A673 (cell line): ENCODE measurements at regions not wholly inside any gene's neighbourhood (a gene's known extent, or its start where the extent isn't known, plus 50 kb on each side); places are given as distances from the start of the nearest gene placed in this dataset.

ENCODE experiments used
- BruUV-seq: library from RNA; stranded (reverse); fragments of 400-500 nt; replicated peaks from 2 replicates; lab custom pipeline; 2021; lab: Mats Ljungman, UMichigan
- CTCF ChIA-PET: fragments of 300-600 bp; sonication (Branson Sonifier 250); formaldehyde crosslinking; loops from one replicate; lab custom pipeline; 2022; ENCODE audit warnings: antibody characterized with exemption; lab: Charles Lee
- POLR2A ChIA-PET: fragments of 300-600 bp; sonication (Branson Sonifier 250); formaldehyde crosslinking; loops from one replicate; lab custom pipeline; 2022; ENCODE audit warnings: antibody characterized with exemption; ENCODE audit not compliant: low non-redundant PET; lab: Charles Lee
- DNase-seq: peaks from one replicate; pipeline ENCODE4 v3.0.0-alpha.2; 2015; ENCODE audit warnings: low spot score
- H3K27ac ChIP-seq: fragments of 200-600 bp; sonication (generic); 2 replicates; pipeline ENCODE4 v1.5.1; 2016; ENCODE audit warnings: mixed run types, low read depth, mild to moderate bottlenecking, mixed read lengths, antibody characterized with exemption, low read length; ENCODE audit not compliant: poor library complexity, severe bottlenecking
- H3K27me3 ChIP-seq: fragments of 200-600 bp; sonication (generic); replicated peaks from 2 replicates; pipeline ENCODE4 v1.6.1; 2017; ENCODE audit warnings: mixed run types, low read depth, mild to moderate bottlenecking, mixed read lengths, antibody characterized with exemption, low read length; ENCODE audit not compliant: insufficient read depth, poor library complexity
- H3K36me3 ChIP-seq: fragments of 200-600 bp; sonication (generic); 2 replicates; pipeline ENCODE4 v1.6.1; 2016; ENCODE audit warnings: mixed run types, mild to moderate bottlenecking, mixed read lengths, antibody characterized with exemption, low read length; ENCODE audit not compliant: insufficient read depth, poor library complexity, severe bottlenecking
- H3K4me1 ChIP-seq: fragments of 200-600 bp; sonication (generic); 2 replicates; pipeline ENCODE4 v1.6.1; 2017; ENCODE audit warnings: mixed run types, mild to moderate bottlenecking, mixed read lengths, antibody characterized with exemption, low read length; ENCODE audit not compliant: insufficient read depth, poor library complexity, severe bottlenecking
- H3K4me3 ChIP-seq: fragments of 200-600 bp; sonication (generic); 2 replicates; pipeline ENCODE4 v1.5.1; 2016; ENCODE audit warnings: low read depth, mixed run types, mild to moderate bottlenecking, mixed read lengths, low read length; ENCODE audit not compliant: poor library complexity, severe bottlenecking
- H3K9me3 ChIP-seq: fragments of 200-600 bp; sonication (generic); 2 replicates; pipeline ENCODE4 v1.6.1; 2016; ENCODE audit warnings: mixed run types, low read depth, mild to moderate bottlenecking, mixed read lengths, antibody characterized with exemption, low read length; ENCODE audit not compliant: poor library complexity, severe bottlenecking
- EZH2 ChIP-seq: fragments of 200-600 bp; sonication (generic); IDR thresholded peaks from 2 replicates; pipeline ENCODE4 v1.6.1; 2017; ENCODE audit warnings: borderline replicate concordance, low read depth, mild to moderate bottlenecking, mixed read lengths, antibody characterized with exemption, low read length; ENCODE audit not compliant: poor library complexity, severe bottlenecking
- intact Hi-C: fragments of 100-400 bp; cut with micrococcal nuclease; formaldehyde crosslinking; loops from one replicate; pipeline ENCODE4 v1.10.0; 2022; ENCODE audit not compliant: unreplicated experiment
- TF ChIP-seq, protein P1 (sequence below): fragments of 300-800, 200-600 bp; sonication (generic); conservative IDR thresholded peaks from 2 replicates; pipeline ENCODE4 v1.5.1; 2017; ENCODE audit warnings: low read depth, mild to moderate bottlenecking, antibody characterized with exemption, low read length, moderate library complexity, mixed read lengths

- POLR2A ChIA-PET, result interaction anchor here (0.7 kb wide), 1 partner anchor 320 kb away, joined by 3 read pairs; no protein-coding TSS in a partner anchor
- no peaks in the 10 kb centered on the region for H3K36me3 ChIP-seq
- intact Hi-C loops, result loop anchor here (5.0 to 10.0 kb wide), 2 partner anchors 215 to 282 kb away; partner anchors contain the start of gene APCDD1
- no peaks in the 10 kb centered on the region for H3K27me3 ChIP-seq
- DNase-seq, result peak; percentile 66
- CTCF ChIA-PET, result no interaction called here
- H3K4me1 ChIP-seq, result peaks cover 42% of the 10 kb centered on the region
- no peaks in the 10 kb centered on the region for H3K9me3 ChIP-seq
- TF ChIP-seq, protein P1, sequence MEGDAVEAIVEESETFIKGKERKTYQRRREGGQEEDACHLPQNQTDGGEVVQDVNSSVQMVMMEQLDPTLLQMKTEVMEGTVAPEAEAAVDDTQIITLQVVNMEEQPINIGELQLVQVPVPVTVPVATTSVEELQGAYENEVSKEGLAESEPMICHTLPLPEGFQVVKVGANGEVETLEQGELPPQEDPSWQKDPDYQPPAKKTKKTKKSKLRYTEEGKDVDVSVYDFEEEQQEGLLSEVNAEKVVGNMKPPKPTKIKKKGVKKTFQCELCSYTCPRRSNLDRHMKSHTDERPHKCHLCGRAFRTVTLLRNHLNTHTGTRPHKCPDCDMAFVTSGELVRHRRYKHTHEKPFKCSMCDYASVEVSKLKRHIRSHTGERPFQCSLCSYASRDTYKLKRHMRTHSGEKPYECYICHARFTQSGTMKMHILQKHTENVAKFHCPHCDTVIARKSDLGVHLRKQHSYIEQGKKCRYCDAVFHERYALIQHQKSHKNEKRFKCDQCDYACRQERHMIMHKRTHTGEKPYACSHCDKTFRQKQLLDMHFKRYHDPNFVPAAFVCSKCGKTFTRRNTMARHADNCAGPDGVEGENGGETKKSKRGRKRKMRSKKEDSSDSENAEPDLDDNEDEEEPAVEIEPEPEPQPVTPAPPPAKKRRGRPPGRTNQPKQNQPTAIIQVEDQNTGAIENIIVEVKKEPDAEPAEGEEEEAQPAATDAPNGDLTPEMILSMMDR, result no peak
- TF ChIP-seq EZH2, result no peak
- BruUV-seq, result no TSS peak
- H3K27ac ChIP-seq, result no peak overlapping the region
- no peak overlapping the region for H3K4me3 ChIP-seq
Observed at GRCh38 chr18:10239991-10240634, 214.3 kb upstream of the APCDD1 start.

DNA sequence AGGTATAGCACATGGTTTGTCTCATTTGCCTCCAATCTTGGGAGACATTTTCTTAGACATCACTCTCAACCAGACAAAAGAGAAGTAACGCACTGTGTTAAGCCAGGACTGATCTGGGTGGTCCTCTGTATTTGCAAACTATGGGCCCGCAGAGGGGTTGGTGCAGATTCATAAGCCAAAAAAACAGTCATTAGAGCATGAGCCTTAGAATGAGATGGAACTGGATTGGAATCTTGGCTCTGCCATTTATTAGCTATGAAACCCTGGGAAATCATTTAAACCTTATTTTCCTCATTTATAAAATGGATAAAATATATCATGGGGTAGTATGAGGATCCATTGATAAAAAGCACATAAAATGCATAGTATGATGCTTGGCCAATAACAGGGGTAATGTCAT, 213.5 kb upstream of the APCDD1 start:
- no peak for DNase-seq

GRCh38 chr18:10241579-10241978, 212.9 kb upstream of the APCDD1 start:
- intact Hi-C loops, result loop anchor here (5.0 to 10.0 kb wide), 2 partner anchors 213 to 281 kb away; partner anchors contain the start of gene APCDD1
- TF ChIP-seq EZH2, result no peak
- TF ChIP-seq, protein P1, result no peak
- H3K4me1 ChIP-seq, result peaks cover 42% of the 10 kb centered on the region
- no TSS peak for BruUV-seq
- H3K9me3 ChIP-seq, result no peaks in the 10 kb centered on the region
- H3K4me3 ChIP-seq, result no peak overlapping the region
- H3K27ac ChIP-seq, result no peak overlapping the region
- CTCF ChIA-PET, result no interaction called here
- H3K27me3 ChIP-seq, result no peaks in the 10 kb centered on the region
- DNase-seq, result no peak
- POLR2A ChIA-PET, result no interaction called here
- H3K36me3 ChIP-seq, result no peaks in the 10 kb centered on the region

More for the DNA sequence above, 213.5 kb upstream of the APCDD1 start:
- H3K36me3 ChIP-seq, result no peaks in the 10 kb centered on the region
- H3K4me1 ChIP-seq, result peaks cover 42% of the 10 kb centered on the region
- no peak overlapping the region for H3K27ac ChIP-seq
- BruUV-seq, result no TSS peak
- ChIA-PET CTCF (no interaction called here), POLR2A (interaction anchor here (0.7 kb wide), 1 partner anchor 319 kb away, joined by 3 read pairs; no protein-coding TSS in a partner anchor)
- H3K27me3 ChIP-seq, result no peaks in the 10 kb centered on the region
- intact Hi-C loops, result loop anchor here (5.0 to 10.0 kb wide), 2 partner anchors 214 to 281 kb away; partner anchors contain the start of gene APCDD1
- TF ChIP-seq EZH2, result no peak
- TF ChIP-seq, protein P1, result no peak
- no peaks in the 10 kb centered on the region for H3K9me3 ChIP-seq
- H3K4me3 ChIP-seq, result no peak overlapping the region
